ENCODE measurements at regions not wholly inside any gene's neighbourhood (a gene's known extent, or its start where the extent isn't known, plus 50 kb on each side); places are given as distances from the start of the nearest gene placed in this dataset.
A peak's percentile ranks its signal among the peaks of the same experiment; 100 is the strongest.

GRCh38 chr2:238502088-238502810 lies 75.5 kb downstream of the ASB1 start:
- no peak for DNase-seq (ENCODE audit: low read depth)
- no peak for TF ChIP-seq CTCF (conservative IDR thresholded peaks at IDR 0.05; ENCODE audit: control insufficient read depth, insufficient read depth, low read depth, low read length)
- no peak overlapping the region for H3K4me3 ChIP-seq (ENCODE audit: control insufficient read depth, low read depth, low read length)

GRCh38 chr2:238502956-238503791 lies 76.4 kb downstream of the ASB1 start:
- H3K4me3 ChIP-seq (ENCODE audit: control insufficient read depth, low read depth, low read length): no peak overlapping the region
- DNase-seq (ENCODE audit: low read depth): no peak
- TF ChIP-seq CTCF (conservative IDR thresholded peaks at IDR 0.05; ENCODE audit: control insufficient read depth, insufficient read depth, low read depth, low read length): no peak

DNA sequence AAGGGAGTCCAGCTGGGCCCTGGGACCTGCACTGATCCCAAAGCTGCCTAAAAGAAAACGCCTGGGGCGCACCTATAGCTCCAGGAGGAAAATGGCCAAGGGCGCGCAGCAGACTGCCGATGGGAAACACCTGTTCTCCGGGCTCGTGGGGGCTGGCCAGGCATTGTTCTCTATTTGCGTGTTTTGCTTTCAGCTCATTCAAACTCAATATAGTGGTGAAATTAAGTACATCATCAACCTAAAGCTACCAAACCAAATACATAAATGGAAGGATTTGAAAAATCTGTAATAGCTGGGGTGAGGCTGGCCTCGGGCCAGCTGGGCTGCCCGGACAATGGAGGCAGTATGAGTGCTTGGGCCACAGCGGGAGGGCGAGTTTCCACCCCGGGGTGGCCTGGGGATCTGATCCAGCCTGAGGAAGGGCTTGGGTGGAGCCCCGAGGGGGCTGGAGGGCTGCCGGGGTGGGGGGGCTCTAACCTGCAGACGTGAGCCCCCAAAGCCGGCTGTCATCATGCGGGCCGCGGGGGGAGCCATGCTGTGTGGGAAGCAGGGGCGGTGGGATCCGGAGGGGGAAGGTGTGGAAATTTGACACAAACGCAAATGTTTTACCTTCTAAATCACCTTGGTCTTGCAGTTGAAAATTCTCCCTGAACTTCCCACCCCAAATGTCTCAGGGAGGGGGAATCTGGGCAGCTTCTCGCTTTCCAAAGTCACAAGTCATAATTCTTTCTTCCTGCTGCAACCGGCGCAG lies 77.6 kb downstream of the ASB1 start:
- H3K4me3 ChIP-seq (ENCODE audit: control insufficient read depth, low read depth, low read length): no peak overlapping the region
- TF ChIP-seq CTCF (conservative IDR thresholded peaks at IDR 0.05; ENCODE audit: control insufficient read depth, insufficient read depth, low read depth, low read length): no peak
- DNase-seq (ENCODE audit: low read depth): no peak

DNA sequence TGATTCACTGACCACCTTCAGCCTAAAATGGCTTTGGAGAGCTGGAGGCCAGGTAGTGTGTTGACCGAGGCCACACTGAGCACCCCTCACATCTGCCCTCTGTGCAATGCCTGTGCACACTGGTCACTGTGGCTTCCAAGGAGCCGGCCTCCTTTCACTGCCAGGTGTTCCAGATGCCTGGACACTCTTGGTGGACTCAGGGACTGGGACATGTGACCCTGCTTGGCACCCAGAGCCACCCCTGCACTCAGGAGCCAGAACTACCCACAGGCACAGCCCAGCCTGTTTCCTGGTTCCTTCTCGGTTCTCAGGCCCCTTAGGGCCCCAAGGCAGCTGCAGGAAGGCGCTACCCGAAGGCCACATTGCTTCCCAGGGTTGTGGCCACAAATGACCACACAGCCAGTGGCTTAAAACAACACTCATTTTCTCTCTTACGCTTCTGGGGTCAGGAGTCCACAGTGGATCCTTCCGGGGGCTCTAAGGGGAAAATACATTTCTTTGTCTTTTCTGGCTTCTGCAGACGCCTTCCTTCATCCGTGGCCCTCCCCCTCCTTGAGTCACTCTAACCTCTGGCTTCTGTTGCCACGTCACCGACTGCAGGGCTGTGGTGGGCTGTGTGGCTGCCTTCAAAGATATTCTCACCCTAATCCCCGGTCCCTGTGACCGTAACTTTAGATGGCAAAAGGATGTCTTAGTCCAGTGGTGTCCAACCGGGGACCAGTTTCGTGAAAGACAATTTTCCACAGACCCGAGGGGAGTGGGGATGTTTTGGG lies 78.6 kb downstream of the ASB1 start:
- TF ChIP-seq CTCF (conservative IDR thresholded peaks at IDR 0.05; ENCODE audit: control insufficient read depth, insufficient read depth, low read depth, low read length): no peak
- no peak overlapping the region for H3K4me3 ChIP-seq (ENCODE audit: control insufficient read depth, low read depth, low read length)
- peak; percentile 30 for DNase-seq (ENCODE audit: low read depth)

DNA sequence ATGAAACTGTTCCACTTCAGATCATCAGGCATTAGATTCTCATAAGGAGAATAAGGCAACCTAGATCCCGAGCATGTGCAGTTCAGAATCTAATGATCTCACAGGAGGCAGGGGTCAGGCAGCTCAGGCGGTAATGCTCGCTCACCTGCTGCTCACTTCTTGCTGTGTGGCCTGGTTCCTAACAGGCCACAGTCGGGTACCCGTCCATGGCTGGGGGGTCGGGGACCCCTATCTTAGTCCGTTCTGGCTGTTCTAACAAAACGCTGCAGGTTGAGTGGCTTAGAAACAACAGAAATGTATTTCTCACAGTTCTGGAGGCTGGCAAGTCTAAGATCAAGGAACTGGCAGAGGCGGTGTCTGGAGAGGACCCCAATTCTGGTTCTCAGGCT lies 79.2 kb downstream of the ASB1 start:
- no peak for DNase-seq (ENCODE audit: low read depth)
- TF ChIP-seq CTCF (conservative IDR thresholded peaks at IDR 0.05; ENCODE audit: control insufficient read depth, insufficient read depth, low read depth, low read length): no peak
- H3K4me3 ChIP-seq (ENCODE audit: control insufficient read depth, low read depth, low read length): no peak overlapping the region
